ENCODE measurements at regions not wholly inside any gene's neighbourhood (a gene's known extent, or its start where the extent isn't known, plus 50 kb on each side); places are given as distances from the start of the nearest gene placed in this dataset.

DNA sequence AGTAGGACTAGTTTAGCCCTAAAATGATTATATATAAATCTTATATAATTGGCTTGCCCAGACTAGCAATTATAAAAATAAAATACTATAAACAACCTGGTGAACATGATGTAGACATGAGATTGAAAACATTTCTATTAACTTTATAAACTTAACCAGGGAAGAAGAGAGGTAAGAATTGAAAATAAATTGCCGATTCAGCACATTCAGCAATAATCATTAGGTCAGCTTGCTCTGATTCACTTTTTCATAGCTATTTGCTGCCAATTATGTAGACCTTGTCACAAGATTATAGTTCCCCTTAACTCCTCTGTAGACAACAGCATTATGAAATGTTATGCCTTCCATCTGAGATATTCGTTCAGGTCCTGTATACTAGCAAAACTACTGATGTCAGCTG, 199.3 kb upstream of the CA10 start:
- no peak for DNase-seq

DNA sequence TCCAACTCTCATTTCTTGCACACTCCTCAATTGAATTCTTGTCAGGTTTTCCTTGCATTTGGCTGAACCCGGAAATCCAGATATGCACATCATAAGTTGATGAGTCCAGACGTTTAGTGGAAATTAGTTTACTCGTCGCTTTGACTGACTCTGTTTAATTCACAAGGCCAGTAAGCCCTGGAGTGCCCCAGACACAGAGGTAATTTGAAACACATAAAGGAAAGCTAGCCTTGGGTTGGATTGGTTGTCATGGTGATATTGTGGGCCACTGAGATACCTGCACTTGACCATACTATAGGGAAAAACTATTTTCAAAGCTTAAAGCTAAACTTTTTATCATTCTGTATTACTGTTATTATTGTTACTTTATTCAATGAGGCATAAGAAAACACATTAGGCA, 178.3 kb upstream of the CA10 start:
- no peak for DNase-seq

DNA sequence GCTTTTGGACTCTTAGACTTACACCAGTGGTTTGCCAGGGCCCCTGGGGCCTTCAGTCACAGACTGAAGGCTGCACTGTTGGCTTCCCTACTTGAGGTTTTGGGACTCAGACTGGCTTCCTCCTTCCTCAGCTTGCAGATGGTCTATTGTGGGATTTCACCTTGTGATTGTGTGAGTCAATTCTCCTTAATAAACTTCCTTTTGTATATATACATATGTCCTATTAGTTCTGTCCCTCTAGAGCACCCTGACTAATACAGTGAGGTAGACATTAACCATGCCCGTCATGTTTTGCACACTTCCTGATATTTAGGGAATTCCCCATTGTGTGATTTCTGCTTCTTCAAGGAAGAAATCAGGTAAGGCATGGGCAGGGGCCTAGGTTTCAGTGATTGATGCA, 147.8 kb upstream of the CA10 start:
- no peak for DNase-seq

DNA sequence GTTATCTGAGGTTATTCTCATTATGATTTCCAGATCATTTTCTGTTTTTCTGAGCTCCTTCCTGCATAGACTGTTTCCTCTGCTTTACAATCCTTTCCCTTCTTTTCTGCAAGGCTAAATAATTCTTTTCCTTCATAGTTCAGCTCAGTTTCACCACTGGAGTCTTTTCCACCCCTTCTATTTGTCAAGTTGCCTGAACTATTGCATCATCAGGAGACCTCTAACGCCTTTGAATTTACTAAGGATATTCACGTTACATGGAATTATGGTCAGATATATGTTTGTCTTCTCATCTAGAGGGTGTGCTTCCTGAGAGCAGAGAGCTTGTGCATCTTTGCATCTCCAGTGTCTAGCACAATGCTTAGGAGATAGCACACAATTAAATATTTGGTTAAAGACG, 140.4 kb upstream of the CA10 start:
- DNase-seq, result no peak

DNA sequence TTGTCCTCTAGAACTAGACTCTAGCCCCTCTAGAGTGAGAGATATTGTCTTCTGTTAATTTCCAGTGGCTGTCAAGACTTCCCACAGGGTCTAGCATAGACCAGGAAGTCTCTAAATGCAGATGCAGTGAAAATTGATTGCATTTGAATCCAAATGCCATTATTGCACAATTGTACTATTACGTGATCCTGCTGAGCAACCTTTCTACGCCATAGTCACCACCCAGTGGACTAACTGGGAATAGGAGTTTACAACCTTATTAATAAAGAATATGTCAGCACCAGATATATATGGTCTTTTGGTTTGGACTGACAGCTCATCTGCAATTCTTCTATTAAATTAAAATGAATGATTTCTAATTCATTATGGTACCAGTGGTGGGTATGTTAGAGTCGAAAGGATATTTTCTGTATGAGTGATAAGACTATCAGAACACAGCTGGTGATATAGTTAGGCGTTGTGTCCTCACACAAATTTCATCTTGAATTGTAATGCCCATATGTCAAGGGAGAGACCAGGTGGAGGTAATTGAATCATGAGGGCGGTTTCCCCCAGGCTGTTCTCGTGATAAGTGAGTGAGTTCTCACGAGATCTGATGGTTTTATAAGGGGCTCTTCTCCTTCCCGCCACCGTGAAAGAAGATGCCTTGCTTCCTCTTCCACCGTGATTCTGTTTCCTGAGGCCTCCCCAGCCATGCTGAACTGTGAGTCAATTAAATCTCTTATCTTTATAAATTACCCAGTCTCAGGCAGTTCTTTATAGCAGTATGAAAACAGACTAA, 138.9 kb upstream of the CA10 start:
- DNase-seq, result no peak

DNA sequence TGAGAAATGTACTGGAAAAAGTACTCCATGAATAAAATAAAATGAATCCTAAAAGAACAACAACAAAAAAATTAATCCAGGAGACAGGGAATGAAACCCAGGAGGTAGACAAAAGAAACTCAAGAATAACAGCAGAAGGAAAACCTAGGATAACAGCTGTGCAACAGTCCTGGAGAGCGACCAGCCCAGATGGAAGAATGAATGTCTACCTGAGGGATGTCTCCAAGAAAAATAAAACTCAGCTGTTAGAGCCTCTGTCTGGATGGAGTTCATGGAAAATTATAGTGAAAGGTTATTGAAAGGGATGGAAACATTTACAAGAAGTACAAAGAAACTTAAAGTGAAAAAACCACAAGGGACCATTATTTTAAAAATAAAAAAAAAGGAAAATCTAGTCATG, 135.8 kb upstream of the CA10 start:
- no peak for DNase-seq

DNA sequence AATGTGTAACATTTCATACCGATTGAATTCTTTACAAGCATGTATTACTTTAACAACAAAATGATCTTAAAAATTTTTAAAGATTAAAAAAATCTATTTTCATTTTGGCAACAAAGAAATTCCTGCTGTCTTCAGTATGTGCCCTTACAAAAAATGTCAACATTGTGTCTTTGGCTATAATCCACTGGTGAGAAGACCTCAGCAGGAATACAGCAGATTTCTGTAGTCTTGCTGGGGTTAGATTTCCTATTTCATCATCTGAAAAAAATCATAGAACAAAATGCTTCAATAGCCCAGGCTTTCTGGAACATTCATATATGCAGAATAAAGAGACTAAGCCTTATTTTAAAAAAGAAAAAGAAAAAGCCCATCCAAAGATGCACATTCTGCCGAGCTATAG, 129.1 kb upstream of the CA10 start:
- no peak for DNase-seq

DNA sequence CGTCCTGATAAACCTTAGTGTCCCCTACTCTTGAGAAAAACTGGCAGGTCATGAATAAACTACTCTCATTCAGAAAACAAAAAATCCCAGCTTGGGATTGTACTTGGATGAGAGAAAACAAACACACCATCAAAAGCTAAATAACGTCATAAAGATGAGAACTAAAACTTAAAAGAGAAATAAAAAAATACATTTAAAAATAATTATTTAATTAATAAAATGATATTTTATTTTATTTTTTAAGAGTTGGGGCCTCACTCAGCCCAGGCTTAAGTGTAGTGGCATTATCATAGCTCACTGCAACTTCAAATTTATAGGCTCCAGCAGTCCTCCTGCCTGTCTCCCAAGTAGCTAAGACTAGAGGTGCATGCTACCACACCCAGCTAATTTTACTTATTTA, 125.4 kb upstream of the CA10 start:
- no peak for DNase-seq

DNA sequence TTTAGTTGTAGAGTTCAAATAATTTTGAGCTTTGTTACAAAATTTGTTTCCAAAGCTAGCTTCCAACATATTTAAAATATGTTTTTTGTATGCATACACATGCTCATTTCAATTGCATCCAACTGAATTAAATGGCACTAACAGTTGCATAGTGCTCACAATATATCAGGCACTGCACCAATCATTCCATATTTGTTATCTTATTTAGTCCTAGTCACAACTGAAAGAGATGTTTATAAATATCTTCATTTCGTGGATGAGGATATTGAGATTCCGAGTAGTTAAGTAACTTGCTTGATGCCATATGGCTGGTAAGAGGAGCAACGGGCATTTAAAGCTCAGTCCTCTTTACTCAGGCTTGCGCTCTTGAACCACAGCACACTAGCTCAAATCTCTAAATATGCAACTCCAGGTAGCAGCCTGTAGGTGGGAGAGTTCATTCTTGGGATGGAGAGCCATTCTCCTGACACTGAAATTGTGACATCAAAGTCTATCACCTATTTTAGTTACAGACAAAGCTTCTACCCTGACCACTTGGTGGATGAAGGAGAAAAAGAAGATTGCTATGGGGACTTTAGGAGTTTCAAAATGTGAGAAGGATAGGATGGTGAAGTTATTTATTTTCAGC, 118.0 kb upstream of the CA10 start:
- no peak for DNase-seq

DNA sequence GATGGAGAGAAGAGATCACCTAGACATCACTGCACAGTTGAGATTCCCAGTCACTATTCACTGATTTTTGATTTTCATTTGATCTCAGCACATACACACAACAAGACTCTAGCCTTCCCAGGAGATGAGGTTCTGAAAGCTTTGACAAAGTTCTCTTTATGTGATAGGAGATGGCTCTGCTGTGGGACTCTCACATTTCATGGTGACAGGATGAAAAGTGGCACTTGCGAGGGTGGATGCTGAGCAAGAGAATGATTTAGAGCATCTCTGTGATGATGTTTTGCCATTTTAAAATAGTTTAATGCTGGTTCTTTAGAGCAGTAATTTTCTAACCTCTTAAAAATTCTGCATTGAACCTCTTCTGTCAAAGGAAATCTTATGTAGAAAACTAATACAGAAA, 113.3 kb upstream of the CA10 start:
- DNase-seq, result no peak

DNA sequence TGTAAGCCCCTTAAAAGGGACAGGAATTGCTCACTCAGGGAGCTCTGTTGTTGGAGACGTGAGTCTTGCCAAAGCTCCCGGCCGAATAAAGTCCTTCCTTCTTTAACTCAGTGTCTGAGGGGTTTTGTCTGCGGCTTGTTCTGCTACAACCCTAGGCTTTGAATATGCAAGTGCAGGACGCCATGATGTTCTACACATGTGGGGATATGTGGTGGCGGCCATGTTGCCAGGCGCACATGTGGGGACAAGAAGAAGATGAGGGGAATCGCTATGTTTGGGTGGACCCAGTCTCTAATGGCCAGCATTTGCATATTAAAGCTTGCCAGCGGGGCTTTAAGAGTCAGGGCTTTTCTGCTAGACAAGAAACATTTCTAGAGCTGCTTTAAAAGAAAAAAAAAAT, 96.8 kb upstream of the CA10 start:
- no peak for DNase-seq

DNA sequence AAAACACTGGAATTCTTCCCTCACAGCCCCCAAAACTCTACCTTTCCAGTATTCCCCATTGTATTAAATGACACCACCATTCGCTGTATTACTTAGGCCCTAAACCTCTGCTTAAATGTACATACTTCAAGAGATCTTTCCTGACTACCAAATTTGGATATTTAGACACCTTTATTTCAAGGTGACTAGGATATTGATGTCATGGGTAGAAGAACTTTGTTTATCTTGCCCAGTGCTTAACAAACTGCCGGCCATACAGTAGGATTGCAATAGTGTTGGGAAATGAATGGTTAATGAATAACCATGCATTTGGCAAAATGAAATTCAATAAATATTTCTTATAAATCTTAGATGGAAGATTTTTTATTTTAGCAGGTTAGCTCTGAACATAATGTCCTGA, 86.2 kb upstream of the CA10 start:
- no peak for DNase-seq

DNA sequence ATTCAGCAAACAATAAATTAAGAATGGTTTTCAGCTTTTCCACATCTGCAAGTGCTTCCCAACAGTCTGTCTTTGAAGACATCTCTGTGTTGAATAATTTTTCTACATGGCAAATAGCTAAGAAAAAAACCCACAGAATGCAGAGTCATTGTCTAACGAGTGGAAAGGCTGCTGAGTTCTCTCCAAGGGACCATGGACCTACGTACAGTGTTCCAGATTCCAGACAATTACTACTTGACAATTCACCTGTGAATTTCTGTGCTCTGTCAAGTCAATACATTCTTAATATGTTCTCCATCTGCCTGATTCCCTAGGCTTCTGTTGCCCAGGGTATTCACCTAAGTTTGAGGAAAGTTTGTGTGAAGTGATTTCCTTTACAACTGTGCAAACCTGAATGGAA, 83.8 kb upstream of the CA10 start:
- DNase-seq, result no peak

DNA sequence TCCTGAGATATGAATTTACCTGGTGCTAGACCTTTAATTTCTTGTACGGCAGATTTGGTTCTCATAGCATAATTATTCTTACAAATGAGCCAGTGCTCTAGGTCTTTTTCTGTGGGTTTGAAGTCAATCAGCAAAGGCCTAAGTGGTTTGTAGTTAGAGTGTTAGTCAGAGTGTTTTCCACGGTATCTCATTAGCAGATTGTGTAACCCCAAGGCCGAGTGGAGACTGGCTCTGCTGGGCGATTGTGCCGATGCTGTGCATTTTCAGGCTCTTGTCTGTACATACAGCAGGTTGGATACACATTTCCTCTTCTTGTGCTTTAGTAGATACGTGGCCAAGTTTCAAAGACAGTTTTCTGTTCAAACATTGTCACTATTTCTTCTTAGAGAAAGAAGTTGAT, 78.6 kb upstream of the CA10 start:
- DNase-seq, result no peak

DNA sequence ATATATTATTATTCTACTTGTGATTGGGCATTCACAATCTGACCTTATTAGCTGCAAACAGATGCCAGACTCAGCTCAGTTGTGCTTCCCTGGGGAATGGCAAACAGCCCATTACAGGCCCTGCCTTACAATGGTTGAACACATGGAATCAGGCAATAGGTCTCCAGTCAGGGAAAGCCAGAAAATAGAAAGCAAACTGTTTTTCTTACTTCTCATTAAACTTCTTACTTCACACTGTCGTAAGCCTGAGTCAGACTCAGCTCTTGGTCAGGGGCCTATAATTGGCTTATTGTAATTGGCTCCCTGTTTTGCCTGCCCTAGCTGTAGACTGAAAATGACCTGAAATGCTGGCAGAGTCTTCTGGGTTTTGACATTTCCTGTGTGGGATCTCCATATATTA, 77.0 kb upstream of the CA10 start:
- DNase-seq, result no peak

DNA sequence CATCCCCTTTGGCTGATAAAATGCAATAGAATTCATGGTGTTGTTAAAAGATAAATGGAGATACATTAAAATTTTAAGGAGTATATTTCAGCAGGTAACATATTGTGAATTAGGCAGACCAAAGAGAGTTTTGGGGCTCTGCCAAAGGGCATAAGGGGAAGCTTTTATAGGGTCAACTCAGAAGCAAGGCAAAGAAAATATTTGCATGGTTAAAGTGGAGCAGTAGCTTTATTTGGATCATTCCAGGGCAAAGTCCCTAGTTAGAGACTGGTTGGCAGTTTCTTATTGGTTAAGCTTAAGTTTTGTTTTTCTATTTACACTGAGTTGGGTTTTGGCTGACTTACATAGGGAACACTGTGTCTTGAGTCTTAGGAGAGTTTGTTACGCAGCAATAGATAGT, 75.1 kb upstream of the CA10 start:
- DNase-seq, result no peak

DNA sequence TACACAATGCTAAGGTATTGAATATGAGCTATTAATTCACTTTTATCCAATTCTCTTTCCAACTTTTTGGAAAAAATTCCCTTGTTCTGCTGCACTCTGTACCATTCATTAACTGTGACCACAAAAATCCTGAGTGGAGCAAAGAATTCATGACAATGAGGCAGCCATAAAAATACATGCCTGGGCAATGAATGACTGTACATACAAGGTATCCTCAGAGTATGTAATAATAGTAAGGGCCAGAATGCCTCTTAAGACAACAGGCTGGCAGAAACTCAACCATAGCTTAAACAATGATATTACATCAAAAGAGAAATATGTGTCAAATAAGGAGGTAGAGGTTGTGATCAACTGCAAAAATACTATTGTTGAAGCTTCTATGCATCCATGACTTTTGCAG, 74.7 kb upstream of the CA10 start:
- no peak for DNase-seq

DNA sequence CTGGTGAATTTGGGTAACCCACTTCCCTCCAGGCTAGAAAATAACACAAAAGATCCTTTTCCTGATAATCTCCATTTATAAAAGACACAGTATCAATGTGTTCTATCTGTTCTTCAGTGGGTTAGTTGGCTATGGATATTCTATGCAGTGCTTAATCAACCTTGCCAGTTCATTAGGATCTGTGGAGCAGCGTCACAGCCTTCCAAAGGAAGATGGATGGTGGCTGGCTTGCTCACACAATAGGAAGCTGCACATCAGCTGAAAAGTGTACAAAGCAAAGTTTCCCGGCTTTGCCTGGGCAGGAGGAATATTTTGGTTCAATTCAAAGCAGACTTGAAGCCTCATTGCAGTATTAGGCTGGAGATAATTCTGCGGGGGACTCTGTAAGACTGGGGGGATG, 70.3 kb upstream of the CA10 start:
- no peak for DNase-seq

DNA sequence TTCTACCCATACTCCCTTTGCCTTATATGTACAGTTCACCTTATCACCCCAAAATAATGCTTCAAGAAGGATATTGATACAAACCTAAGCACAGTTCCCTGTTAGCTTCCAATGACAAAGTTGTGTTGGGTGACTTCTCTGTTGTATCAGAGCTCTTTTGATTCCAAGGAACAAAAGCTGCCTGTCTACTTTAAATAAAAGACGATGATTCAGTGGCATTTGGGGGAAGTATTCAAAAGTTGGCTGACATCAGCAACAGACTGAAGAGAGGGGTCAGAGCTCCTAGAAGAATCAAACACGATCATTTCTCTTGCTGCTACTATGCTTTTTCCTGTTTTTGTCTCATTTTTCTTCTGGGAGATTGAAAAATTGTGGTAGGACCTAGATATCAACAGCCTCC, 69.4 kb upstream of the CA10 start:
- DNase-seq, result no peak

DNA sequence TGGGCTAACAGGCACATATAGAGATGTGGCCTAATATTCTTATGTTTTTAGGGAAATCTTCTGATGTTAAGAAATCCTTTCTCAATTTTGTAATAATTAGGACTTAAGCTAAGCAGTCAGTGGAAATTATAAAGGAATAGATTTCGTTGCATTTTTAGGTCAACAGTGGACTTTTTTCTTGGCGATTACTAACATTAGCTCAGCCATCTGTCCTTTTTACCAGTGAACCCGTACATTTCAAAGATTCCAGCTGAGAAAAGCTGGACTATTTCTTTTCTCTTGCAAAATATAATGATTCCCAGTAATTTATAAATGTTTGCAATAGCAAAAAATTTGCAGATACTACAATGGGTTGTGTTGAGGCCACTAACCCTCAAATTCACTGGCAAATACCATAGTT, 54.9 kb upstream of the CA10 start:
- DNase-seq, result no peak

DNA sequence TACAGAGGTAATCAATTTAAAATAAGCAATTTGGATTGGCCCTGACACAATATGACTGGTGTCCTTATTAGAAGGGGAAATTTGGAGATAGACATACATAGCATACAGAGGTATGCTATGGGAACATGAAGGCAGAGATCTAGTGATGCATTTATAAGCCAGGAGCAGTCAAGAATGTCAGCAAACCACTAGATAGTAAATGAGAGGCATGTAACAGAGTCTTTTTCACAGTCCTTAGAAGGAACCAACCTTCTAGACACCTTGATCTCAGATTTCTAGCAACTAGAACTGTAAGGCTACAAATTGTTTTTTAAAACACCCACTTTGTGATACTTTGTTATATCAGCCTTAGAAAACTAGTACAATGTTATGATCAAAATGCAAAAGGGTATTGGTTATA, 54.3 kb upstream of the CA10 start:
- no peak for DNase-seq

DNA sequence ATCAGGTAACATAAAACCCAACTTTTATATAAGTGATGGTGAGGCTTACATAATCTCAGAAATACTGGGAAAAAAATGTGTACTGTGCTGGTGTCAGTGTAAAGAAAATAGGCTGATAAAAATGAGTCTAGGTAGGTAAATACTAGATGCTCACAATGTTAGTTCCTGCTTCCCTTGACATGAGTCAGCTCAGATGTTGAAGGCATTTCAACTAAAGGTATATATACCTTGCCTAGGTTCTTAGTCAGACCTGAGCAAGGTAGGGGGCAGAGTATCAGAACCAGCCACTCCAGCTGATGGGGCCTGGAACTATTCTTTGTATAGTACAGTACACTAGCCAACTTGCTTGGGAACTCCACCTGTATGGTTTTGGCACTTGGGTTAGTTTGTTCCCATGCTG, 51.0 kb upstream of the CA10 start:
- no peak for DNase-seq

All from EL (cell line).